ENCODE measurements at regions not wholly inside any gene's neighbourhood (a gene's known extent, or its start where the extent isn't known, plus 50 kb on each side); places are given as distances from the start of the nearest gene placed in this dataset.

GRCh38 chr2:510839-511238 lies 166.4 kb downstream of the TMEM18 start:
- Histone ChIP-seq H3K4me1 (no peaks in the 10 kb centered on the region), H3K36me3 (no peaks in the 10 kb centered on the region), H3K27me3 (no peaks in the 10 kb centered on the region), H3K4me3 (no peak overlapping the region), H3K27ac (no peak overlapping the region), H3K9me3 (no peaks in the 10 kb centered on the region)
- ATAC-seq (ENCODE audit: low FRiP score in 2 of 2): no peak
- WGBS, 2 donors: 71 to 100% methylated on average over 1 of the region's 1 CpG
- TF ChIP-seq CTCF (IDR thresholded peaks at IDR 0.05): no peak
- TF ChIP-seq POLR2AphosphoS5 (IDR thresholded peaks at IDR 0.05): no peak
- TF ChIP-seq POLR2A (IDR thresholded peaks at IDR 0.05): no peak
- TF ChIP-seq EP300 (IDR thresholded peaks at IDR 0.05): no peak
- no peak for DNase-seq

- no peaks in the 10 kb centered on the region for H3K4me1 ChIP-seq
- no peak overlapping the region for H3K27ac ChIP-seq
- no peak for ATAC-seq (ENCODE audit: low FRiP score in 2 of 2)
- no peaks in the 10 kb centered on the region for H3K9me3 ChIP-seq
- H3K4me3 ChIP-seq: no peak overlapping the region
- 73 to 78% methylated on average over 4 of the region's 4 CpGs for WGBS, 2 donors
- no peak for DNase-seq
- TF ChIP-seq POLR2AphosphoS5 (IDR thresholded peaks at IDR 0.05) (no peak), EP300 (IDR thresholded peaks at IDR 0.05) (no peak), CTCF (IDR thresholded peaks at IDR 0.05) (no peak), POLR2A (IDR thresholded peaks at IDR 0.05) (no peak)
- no peaks in the 10 kb centered on the region for H3K27me3 ChIP-seq
- H3K36me3 ChIP-seq: no peaks in the 10 kb centered on the region
Measured at GRCh38 chr2:509888-510287, 167.3 kb downstream of the TMEM18 start.

GRCh38 chr2:508121-508520 lies 169.1 kb downstream of the TMEM18 start:
- DNase-seq: no peak
- TF ChIP-seq POLR2AphosphoS5 (IDR thresholded peaks at IDR 0.05) (no peak), POLR2A (IDR thresholded peaks at IDR 0.05) (no peak)
- Histone ChIP-seq H3K27me3 (no peaks in the 10 kb centered on the region), H3K9me3 (no peaks in the 10 kb centered on the region), H3K4me3 (no peak overlapping the region), H3K36me3 (no peaks in the 10 kb centered on the region), H3K27ac (no peak overlapping the region), H3K4me1 (no peaks in the 10 kb centered on the region)
- 78 to 87% methylated on average over 3 to 4 of the region's 4 CpGs for WGBS, 2 donors
- ATAC-seq (ENCODE audit: low FRiP score in 2 of 2): no peak

GRCh38 chr2:506866-507265 lies 170.3 kb downstream of the TMEM18 start:
- no peaks in the 10 kb centered on the region for H3K36me3 ChIP-seq
- H3K9me3 ChIP-seq: no peaks in the 10 kb centered on the region
- H3K27ac ChIP-seq: no peak overlapping the region
- H3K4me1 ChIP-seq: no peaks in the 10 kb centered on the region
- H3K4me3 ChIP-seq: no peak overlapping the region
- TF ChIP-seq CTCF (IDR thresholded peaks at IDR 0.05) (no peak), POLR2A (IDR thresholded peaks at IDR 0.05) (no peak), EP300 (IDR thresholded peaks at IDR 0.05) (no peak)
- H3K27me3 ChIP-seq: no peaks in the 10 kb centered on the region
- WGBS, 2 donors: 92 to 93% methylated on average over 5 of the region's 5 CpGs
- ATAC-seq (ENCODE audit: low FRiP score in 2 of 2) (no peak), DNase-seq (no peak)

- no peaks in the 10 kb centered on the region for H3K27me3 ChIP-seq
- WGBS, 2 donors: 74 to 82% methylated on average over 6 of the region's 6 CpGs
- no peak overlapping the region for H3K4me3 ChIP-seq
- no peaks in the 10 kb centered on the region for H3K9me3 ChIP-seq
- H3K4me1 ChIP-seq: no peaks in the 10 kb centered on the region
- no peak overlapping the region for H3K27ac ChIP-seq
- no peak for ATAC-seq (ENCODE audit: low FRiP score in 2 of 2)
- TF ChIP-seq POLR2A (IDR thresholded peaks at IDR 0.05) (no peak), POLR2AphosphoS5 (IDR thresholded peaks at IDR 0.05) (no peak), CTCF (IDR thresholded peaks at IDR 0.05) (no peak), EP300 (IDR thresholded peaks at IDR 0.05) (no peak)
- no peaks in the 10 kb centered on the region for H3K36me3 ChIP-seq
- no peak for DNase-seq
Measured at GRCh38 chr2:506451-506850, 170.8 kb downstream of the TMEM18 start.

Data from upper lobe of left lung (tissue), 6 donors.